ENCODE measurements at regions not wholly inside any gene's neighbourhood (a gene's known extent, or its start where the extent isn't known, plus 50 kb on each side); places are given as distances from the start of the nearest gene placed in this dataset.

DNA sequence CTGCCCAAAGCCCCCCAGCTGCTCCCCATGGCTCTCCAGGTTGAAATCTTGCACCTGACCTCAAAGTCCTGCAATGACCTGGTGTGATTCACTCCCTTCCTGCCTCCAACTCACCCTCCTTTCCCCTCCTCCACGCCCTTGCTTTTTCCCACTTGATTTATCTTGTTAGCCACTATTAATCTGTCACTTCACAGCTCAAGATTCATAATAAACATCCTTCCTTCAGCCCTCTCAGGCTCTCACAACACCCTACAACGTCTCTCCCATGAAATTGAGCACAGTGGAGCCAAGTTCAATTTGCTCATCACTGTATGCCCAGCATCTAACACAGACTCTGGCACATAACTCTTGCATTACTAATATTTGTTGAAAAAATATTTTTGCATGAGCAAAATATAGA, 85.6 kb upstream of the SLC35G4 start:
- CTCF ChIA-PET (ENCODE audit: low intra/inter-chr PET ratio, low total read pairs), result no interaction called here
- no peaks in the 10 kb centered on the region for H3K79me2 ChIP-seq (ENCODE audit: insufficient read depth, low read length)
- H4K20me1 ChIP-seq (ENCODE audit: insufficient read depth, low read length), result no peaks in the 10 kb centered on the region
- WGBS (ENCODE audit: low lambda C conversion rate), result 10% methylated on average over 2 of the region's 2 CpGs
- no peak overlapping the region for H2AFZ ChIP-seq (ENCODE audit: low read length)
- intact Hi-C loops (cut with micrococcal nuclease; ENCODE audit: unreplicated experiment) (no loop called here), in situ Hi-C loops (cut with HindIII; ENCODE audit: extremely low pct_ligation_motif_present, low pct_unique_long_range_greater_than_20kb) (no loop called here)
- H3K9ac ChIP-seq (ENCODE audit: insufficient read depth, low read depth, low read length), result no peak overlapping the region
- H3K4me2 ChIP-seq (ENCODE audit: low read depth, low read length), result no peak overlapping the region
- POLR2A ChIA-PET, result no interaction called here
- no peak overlapping the region for H3K27ac ChIP-seq (ENCODE audit: extremely low read length, insufficient read depth, low read length)
- ATAC-seq, result no peak
- H3K9me3 ChIP-seq (ENCODE audit: low read length), result no peaks in the 10 kb centered on the region
- no peak for FAIRE-seq
- H3K27me3 ChIP-seq (ENCODE audit: control insufficient read depth in 1 of 2, insufficient read depth in 2 of 2, low read length in 2 of 2), result peaks cover 1 to 20% of the 10 kb centered on the region in 2 experiments; a peak in 1 of 5 replicates
- peaks cover 3% of the 10 kb centered on the region; the same call in 1 of the 2 replicates for H3K4me1 ChIP-seq (ENCODE audit: insufficient read depth, low read length)
- BruUV-seq (replicated peaks), result no TSS peak
- H3K36me3 ChIP-seq (replicated peaks in 1 of 2; ENCODE audit: control insufficient read depth in 1 of 2, insufficient read depth in 2 of 2, low read length in 2 of 2), result no peaks in the 10 kb centered on the region
- DNase-seq (ENCODE audit: low spot score), result no peak
- no peak overlapping the region for H3K4me3 ChIP-seq (replicated peaks in 1 of 3; ENCODE audit: insufficient read depth in 1 of 3, low read depth in 2 of 3, low read length in 3 of 3)
- TF ChIP-seq PITX1 (CRISPR knock-in tag; IDR thresholded peaks at IDR 0.05), result no peak
- no peak for TF ChIP-seq MTF2 (CRISPR knock-in tag; IDR thresholded peaks at IDR 0.05; ENCODE audit: borderline replicate concordance)
- TF ChIP-seq ZNF619 (CRISPR knock-in tag; IDR thresholded peaks at IDR 0.05), result no peak
- TF ChIP-seq ATF7-NPFF (CRISPR knock-in tag; IDR thresholded peaks at IDR 0.05; ENCODE audit: low read depth), result no peak
- TF ChIP-seq, protein P1, sequence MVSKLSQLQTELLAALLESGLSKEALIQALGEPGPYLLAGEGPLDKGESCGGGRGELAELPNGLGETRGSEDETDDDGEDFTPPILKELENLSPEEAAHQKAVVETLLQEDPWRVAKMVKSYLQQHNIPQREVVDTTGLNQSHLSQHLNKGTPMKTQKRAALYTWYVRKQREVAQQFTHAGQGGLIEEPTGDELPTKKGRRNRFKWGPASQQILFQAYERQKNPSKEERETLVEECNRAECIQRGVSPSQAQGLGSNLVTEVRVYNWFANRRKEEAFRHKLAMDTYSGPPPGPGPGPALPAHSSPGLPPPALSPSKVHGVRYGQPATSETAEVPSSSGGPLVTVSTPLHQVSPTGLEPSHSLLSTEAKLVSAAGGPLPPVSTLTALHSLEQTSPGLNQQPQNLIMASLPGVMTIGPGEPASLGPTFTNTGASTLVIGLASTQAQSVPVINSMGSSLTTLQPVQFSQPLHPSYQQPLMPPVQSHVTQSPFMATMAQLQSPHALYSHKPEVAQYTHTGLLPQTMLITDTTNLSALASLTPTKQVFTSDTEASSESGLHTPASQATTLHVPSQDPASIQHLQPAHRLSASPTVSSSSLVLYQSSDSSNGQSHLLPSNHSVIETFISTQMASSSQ (IDR thresholded peaks at IDR 0.05; ENCODE audit: low read depth), result no peak
- TF ChIP-seq, protein P1 (CRISPR knock-in tag; IDR thresholded peaks at IDR 0.05; ENCODE audit: borderline replicate concordance), result no peak
- no peak for TF ChIP-seq NFYB (CRISPR knock-in tag; IDR thresholded peaks at IDR 0.05)
- TF ChIP-seq, protein P2, sequence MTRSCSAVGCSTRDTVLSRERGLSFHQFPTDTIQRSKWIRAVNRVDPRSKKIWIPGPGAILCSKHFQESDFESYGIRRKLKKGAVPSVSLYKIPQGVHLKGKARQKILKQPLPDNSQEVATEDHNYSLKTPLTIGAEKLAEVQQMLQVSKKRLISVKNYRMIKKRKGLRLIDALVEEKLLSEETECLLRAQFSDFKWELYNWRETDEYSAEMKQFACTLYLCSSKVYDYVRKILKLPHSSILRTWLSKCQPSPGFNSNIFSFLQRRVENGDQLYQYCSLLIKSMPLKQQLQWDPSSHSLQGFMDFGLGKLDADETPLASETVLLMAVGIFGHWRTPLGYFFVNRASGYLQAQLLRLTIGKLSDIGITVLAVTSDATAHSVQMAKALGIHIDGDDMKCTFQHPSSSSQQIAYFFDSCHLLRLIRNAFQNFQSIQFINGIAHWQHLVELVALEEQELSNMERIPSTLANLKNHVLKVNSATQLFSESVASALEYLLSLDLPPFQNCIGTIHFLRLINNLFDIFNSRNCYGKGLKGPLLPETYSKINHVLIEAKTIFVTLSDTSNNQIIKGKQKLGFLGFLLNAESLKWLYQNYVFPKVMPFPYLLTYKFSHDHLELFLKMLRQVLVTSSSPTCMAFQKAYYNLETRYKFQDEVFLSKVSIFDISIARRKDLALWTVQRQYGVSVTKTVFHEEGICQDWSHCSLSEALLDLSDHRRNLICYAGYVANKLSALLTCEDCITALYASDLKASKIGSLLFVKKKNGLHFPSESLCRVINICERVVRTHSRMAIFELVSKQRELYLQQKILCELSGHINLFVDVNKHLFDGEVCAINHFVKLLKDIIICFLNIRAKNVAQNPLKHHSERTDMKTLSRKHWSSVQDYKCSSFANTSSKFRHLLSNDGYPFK (CRISPR knock-in tag; IDR thresholded peaks at IDR 0.05; ENCODE audit: borderline replicate concordance), result no peak
- no peak for TF ChIP-seq ZFP36 (IDR thresholded peaks at IDR 0.05; ENCODE audit: borderline replicate concordance, low read depth, low read length, partially characterized antibody)
- no peak for TF ChIP-seq ZNF136 (CRISPR knock-in tag; IDR thresholded peaks at IDR 0.05; ENCODE audit: low read depth)
- no peak for TF ChIP-seq ZNF788 (CRISPR knock-in tag; IDR thresholded peaks at IDR 0.05; ENCODE audit: borderline replicate concordance)
- TF ChIP-seq PPARG (CRISPR knock-in tag; conservative IDR thresholded peaks at IDR 0.05), result no peak
- no peak for TF ChIP-seq ZNF572 (CRISPR knock-in tag; IDR thresholded peaks at IDR 0.05)
- TF ChIP-seq, protein P3, sequence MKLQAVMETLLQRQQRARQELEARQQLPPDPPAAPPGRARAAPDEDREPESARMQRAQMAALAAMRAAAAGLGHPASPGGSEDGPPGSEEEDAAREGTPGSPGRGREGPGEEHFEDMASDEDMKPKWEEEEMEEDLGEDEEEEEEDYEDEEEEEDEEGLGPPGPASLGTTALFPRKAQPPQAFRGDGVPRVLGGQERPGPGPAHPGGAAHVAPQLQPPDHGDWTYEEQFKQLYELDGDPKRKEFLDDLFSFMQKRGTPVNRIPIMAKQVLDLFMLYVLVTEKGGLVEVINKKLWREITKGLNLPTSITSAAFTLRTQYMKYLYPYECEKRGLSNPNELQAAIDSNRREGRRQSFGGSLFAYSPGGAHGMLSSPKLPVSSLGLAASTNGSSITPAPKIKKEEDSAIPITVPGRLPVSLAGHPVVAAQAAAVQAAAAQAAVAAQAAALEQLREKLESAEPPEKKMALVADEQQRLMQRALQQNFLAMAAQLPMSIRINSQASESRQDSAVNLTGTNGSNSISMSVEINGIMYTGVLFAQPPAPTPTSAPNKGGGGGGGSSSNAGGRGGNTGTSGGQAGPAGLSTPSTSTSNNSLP (IDR thresholded peaks at IDR 0.05; ENCODE audit: low read depth, low read length), result no peak
- TF ChIP-seq, protein P4, sequence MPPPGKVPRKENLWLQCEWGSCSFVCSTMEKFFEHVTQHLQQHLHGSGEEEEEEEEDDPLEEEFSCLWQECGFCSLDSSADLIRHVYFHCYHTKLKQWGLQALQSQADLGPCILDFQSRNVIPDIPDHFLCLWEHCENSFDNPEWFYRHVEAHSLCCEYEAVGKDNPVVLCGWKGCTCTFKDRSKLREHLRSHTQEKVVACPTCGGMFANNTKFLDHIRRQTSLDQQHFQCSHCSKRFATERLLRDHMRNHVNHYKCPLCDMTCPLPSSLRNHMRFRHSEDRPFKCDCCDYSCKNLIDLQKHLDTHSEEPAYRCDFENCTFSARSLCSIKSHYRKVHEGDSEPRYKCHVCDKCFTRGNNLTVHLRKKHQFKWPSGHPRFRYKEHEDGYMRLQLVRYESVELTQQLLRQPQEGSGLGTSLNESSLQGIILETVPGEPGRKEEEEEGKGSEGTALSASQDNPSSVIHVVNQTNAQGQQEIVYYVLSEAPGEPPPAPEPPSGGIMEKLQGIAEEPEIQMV (CRISPR knock-in tag; IDR thresholded peaks at IDR 0.05; ENCODE audit: low read depth), result no peak
- no peak for TF ChIP-seq GTF2F1 (IDR thresholded peaks at IDR 0.05; ENCODE audit: low read length)
